ENCODE measurements at regions not wholly inside any gene's neighbourhood (a gene's known extent, or its start where the extent isn't known, plus 50 kb on each side); places are given as distances from the start of the nearest gene placed in this dataset.

GRCh38 chr10:106511917-106512316 is 652.6 kb downstream of the SORCS1 start:
- Histone ChIP-seq H3K9me1 (ENCODE audit: insufficient read depth, low read length) (no peaks in the 10 kb centered on the region), H2BK20ac (ENCODE audit: low read depth, low read length) (no peak overlapping the region), H2BK120ac (ENCODE audit: low read depth, low read length) (no peak overlapping the region), H2AK5ac (ENCODE audit: low read depth, low read length) (no peak overlapping the region), H3K14ac (replicated peaks; ENCODE audit: low read depth, low read length) (no peak overlapping the region), H3K27me3 (ENCODE audit: control insufficient read depth, insufficient read depth, low read length) (no peaks in the 10 kb centered on the region), H4K91ac (ENCODE audit: insufficient read depth, low read depth, low read length) (no peak overlapping the region), H3K4me3 (ENCODE audit: insufficient read depth, low read depth, low read length) (no peak overlapping the region), H2AFZ (replicated peaks; ENCODE audit: low read length, poor library complexity) (no peak overlapping the region), H4K8ac (ENCODE audit: low read depth in 2 of 2, low read length in 2 of 2) (no peak overlapping the region), H3K9me3 (ENCODE audit: control insufficient read depth, insufficient read depth, low read length) (no peaks in the 10 kb centered on the region), H3K23ac (ENCODE audit: low read depth, low read length) (no peak overlapping the region), H3K56ac (ENCODE audit: extremely low read depth, insufficient read depth, low read length) (no peak overlapping the region), H3K36me3 (ENCODE audit: control insufficient read depth, insufficient read depth, low read length) (no peaks in the 10 kb centered on the region), H2BK15ac (ENCODE audit: low read depth, low read length) (no peak overlapping the region), H3K79me1 (ENCODE audit: low read depth in 1 of 2, low read length in 2 of 2) (no peaks in the 10 kb centered on the region), H3K4me2 (ENCODE audit: low read depth, low read length) (no peak overlapping the region), H3K4ac (ENCODE audit: low read depth, low read length) (no peak overlapping the region), H3K9ac (ENCODE audit: low read depth, low read length) (no peak overlapping the region), H2AK9ac (replicated peaks; ENCODE audit: low read depth, low read length, poor library complexity) (no peak overlapping the region), H3K18ac (ENCODE audit: low read depth, low read length) (no peak overlapping the region), H4K20me1 (ENCODE audit: insufficient read depth, low read length) (no peaks in the 10 kb centered on the region), H3K27ac (ENCODE audit: insufficient read depth, low read length) (no peak overlapping the region), H4K5ac (ENCODE audit: low read depth, low read length) (no peak overlapping the region), H3K4me1 (ENCODE audit: control insufficient read depth, insufficient read depth, low read length) (no peaks in the 10 kb centered on the region), H2BK5ac (ENCODE audit: low read depth, low read length, poor library complexity, severe bottlenecking) (no peak overlapping the region)
- ATAC-seq (ENCODE audit: low read depth) (no peak), DNase-seq (no peak)
- no peak for TF ChIP-seq CHD1 (IDR thresholded peaks at IDR 0.05; ENCODE audit: low read depth, low read length)
- no peak for TF ChIP-seq BHLHE40 (IDR thresholded peaks at IDR 0.05; ENCODE audit: low read depth, low read length)
- no peak for TF ChIP-seq NFE2L2 (IDR thresholded peaks at IDR 0.05; ENCODE audit: low read depth, low read length)
- TF ChIP-seq RAD21 (IDR thresholded peaks at IDR 0.05; ENCODE audit: low read length) = no peak
- no peak for TF ChIP-seq FOS (IDR thresholded peaks at IDR 0.05; ENCODE audit: low read depth, low read length)
- no peak for TF ChIP-seq RCOR1 (IDR thresholded peaks at IDR 0.05; ENCODE audit: insufficient replicate concordance, low read length)
- no peak for TF ChIP-seq CTCF (conservative IDR thresholded peaks at IDR 0.05; ENCODE audit: low read depth, low read length)
- TF ChIP-seq CEBPB (IDR thresholded peaks at IDR 0.05; ENCODE audit: low read depth, low read length) = no peak
- TF ChIP-seq POLR2A (IDR thresholded peaks at IDR 0.05; ENCODE audit: low read depth, low read length) = no peak
- no peak for TF ChIP-seq MAFK (IDR thresholded peaks at IDR 0.05; ENCODE audit: low read depth, low read length)
- TF ChIP-seq MAZ (IDR thresholded peaks at IDR 0.05; ENCODE audit: borderline replicate concordance, low read depth, low read length) = no peak
- ChIA-PET POLR2A (ENCODE audit: unreplicated experiment) (no interaction called here), CTCF (no interaction called here)
- dilution Hi-C loops (cut with HindIII; ENCODE audit: low sequenced_read_pairs, unreplicated experiment) = no loop called here
- WGBS, 2 experiments (ENCODE audit: extremely low coverage in 2 of 2, insufficient read length in 1 of 2) = no CpG with 5 or more reads among the region's 3 CpGs
- intact Hi-C loops (cut with micrococcal nuclease) = no loop called here
- BruUV-seq (replicated peaks) = no TSS peak
- in situ Hi-C loops (cut with MboI; ENCODE audit: low sequenced_read_pairs) = no loop called here
